ENCODE measurements at regions not wholly inside any gene's neighbourhood (a gene's known extent, or its start where the extent isn't known, plus 50 kb on each side); places are given as distances from the start of the nearest gene placed in this dataset.

GRCh38 chr10:88091490-88092061, 228.2 kb downstream of the PTEN start:
- H3K27me3 Mint-ChIP-seq (ENCODE audit: unreplicated experiment): peaks cover 8% of the 10 kb centered on the region
- DNase-seq: no peak
- no peak for TF ChIP-seq CTCF (IDR thresholded peaks at IDR 0.05; ENCODE audit: unreplicated experiment)
- intact Hi-C loops (cut with micrococcal nuclease; ENCODE audit: unreplicated experiment): no loop called here
- H3K36me3 Mint-ChIP-seq (ENCODE audit: insufficient read depth, unreplicated experiment): no peaks in the 10 kb centered on the region
- peak overlapping the region; percentile 18 for H3K27ac Mint-ChIP-seq (ENCODE audit: unreplicated experiment)
- CTCF ChIA-PET: interaction anchor here (0.5 to 0.6 kb wide), 2 partner anchors 74 to 342 kb away, joined by 3 to 5 read pairs; no protein-coding TSS in a partner anchor
- H3K9me3 Mint-ChIP-seq (ENCODE audit: low read depth, unreplicated experiment): no peaks in the 10 kb centered on the region
- BruUV-seq (replicated peaks): no TSS peak
- H3K4me3 Mint-ChIP-seq (ENCODE audit: low read depth, unreplicated experiment): no peak overlapping the region
- peaks cover 9% of the 10 kb centered on the region for H3K4me1 Mint-ChIP-seq (ENCODE audit: low read depth, unreplicated experiment)

- peaks cover 9% of the 10 kb centered on the region for H3K4me1 Mint-ChIP-seq (ENCODE audit: low read depth, unreplicated experiment)
- H3K4me3 Mint-ChIP-seq (ENCODE audit: low read depth, unreplicated experiment): no peak overlapping the region
- no peak overlapping the region for H3K27ac Mint-ChIP-seq (ENCODE audit: unreplicated experiment)
- intact Hi-C loops (cut with micrococcal nuclease; ENCODE audit: unreplicated experiment): no loop called here
- no peaks in the 10 kb centered on the region for H3K36me3 Mint-ChIP-seq (ENCODE audit: insufficient read depth, unreplicated experiment)
- H3K9me3 Mint-ChIP-seq (ENCODE audit: low read depth, unreplicated experiment): no peaks in the 10 kb centered on the region
- CTCF ChIA-PET: no interaction called here
- H3K27me3 Mint-ChIP-seq (ENCODE audit: unreplicated experiment): peaks cover 8% of the 10 kb centered on the region
- no peak for TF ChIP-seq CTCF (IDR thresholded peaks at IDR 0.05; ENCODE audit: unreplicated experiment)
- DNase-seq: no peak
- no TSS peak for BruUV-seq (replicated peaks)
Observed at GRCh38 chr10:88092265-88092664, 228.8 kb downstream of the PTEN start.

- H3K27ac Mint-ChIP-seq (ENCODE audit: unreplicated experiment): no peak overlapping the region
- peaks cover 8% of the 10 kb centered on the region for H3K27me3 Mint-ChIP-seq (ENCODE audit: unreplicated experiment)
- H3K36me3 Mint-ChIP-seq (ENCODE audit: insufficient read depth, unreplicated experiment): no peaks in the 10 kb centered on the region
- H3K4me1 Mint-ChIP-seq (ENCODE audit: low read depth, unreplicated experiment): peaks cover 9% of the 10 kb centered on the region
- no peak for TF ChIP-seq CTCF (IDR thresholded peaks at IDR 0.05; ENCODE audit: unreplicated experiment)
- BruUV-seq (replicated peaks): no TSS peak
- no peaks in the 10 kb centered on the region for H3K9me3 Mint-ChIP-seq (ENCODE audit: low read depth, unreplicated experiment)
- H3K4me3 Mint-ChIP-seq (ENCODE audit: low read depth, unreplicated experiment): no peak overlapping the region
- CTCF ChIA-PET: no interaction called here
- no peak for DNase-seq
- intact Hi-C loops (cut with micrococcal nuclease; ENCODE audit: unreplicated experiment): no loop called here
Observed at GRCh38 chr10:88092973-88093372, 229.5 kb downstream of the PTEN start.

GRCh38 chr10:88094795-88095194, 231.4 kb downstream of the PTEN start:
- BruUV-seq (replicated peaks): no TSS peak
- CTCF ChIA-PET: no interaction called here
- Mint-ChIP-seq H3K27ac (ENCODE audit: unreplicated experiment) (no peak overlapping the region), H3K27me3 (ENCODE audit: unreplicated experiment) (peaks cover 4% of the 10 kb centered on the region), H3K4me1 (ENCODE audit: low read depth, unreplicated experiment) (peaks cover 9% of the 10 kb centered on the region), H3K36me3 (ENCODE audit: insufficient read depth, unreplicated experiment) (no peaks in the 10 kb centered on the region), H3K9me3 (ENCODE audit: low read depth, unreplicated experiment) (no peaks in the 10 kb centered on the region), H3K4me3 (ENCODE audit: low read depth, unreplicated experiment) (no peak overlapping the region)
- intact Hi-C loops (cut with micrococcal nuclease; ENCODE audit: unreplicated experiment): no loop called here
- TF ChIP-seq CTCF (IDR thresholded peaks at IDR 0.05; ENCODE audit: unreplicated experiment): no peak
- DNase-seq: no peak

Data from Calu3 (cell line).